Umbilical cord (tissue), 1 donor: ENCODE measurements at regions not wholly inside any gene's neighbourhood (a gene's known extent, or its start where the extent isn't known, plus 50 kb on each side); places are given as distances from the start of the nearest gene placed in this dataset.
A peak's percentile ranks its signal among the peaks of the same experiment; 100 is the strongest.
"Not testable (repeated sequence)": the region's sequence is repeated elsewhere in the genome, so short reads cannot be mapped to it uniquely, and the experiment has no call there.

ENCODE experiments used
- DNase-seq: peaks from one replicate; pipeline ENCODE4 v3.0.0-alpha.2; 2015; ENCODE audit warnings: low spot score

DNA sequence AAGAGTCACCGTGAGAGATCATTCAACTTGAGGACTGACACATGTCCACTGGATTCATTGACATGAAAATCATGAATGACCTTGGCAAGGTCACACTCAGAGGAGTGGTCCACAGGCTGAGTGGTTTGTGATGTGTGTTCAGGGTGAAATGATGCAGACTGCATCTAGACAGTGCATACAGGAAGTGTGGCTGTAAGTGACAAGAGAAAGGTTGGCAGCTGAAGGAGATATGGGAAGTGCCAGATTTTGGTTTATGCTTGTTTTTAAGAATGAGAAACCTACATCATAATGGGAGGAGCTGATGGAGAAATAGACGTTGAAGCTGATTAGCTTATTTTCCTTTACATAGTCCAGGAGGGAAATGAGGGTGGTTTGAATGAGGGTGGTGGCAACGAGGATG lies 64.8 kb upstream of the VIPR2 start:
- no peak for DNase-seq

GRCh38 chr7:159207951-159208350 lies 63.3 kb upstream of the VIPR2 start:
- DNase-seq: no peak

DNA sequence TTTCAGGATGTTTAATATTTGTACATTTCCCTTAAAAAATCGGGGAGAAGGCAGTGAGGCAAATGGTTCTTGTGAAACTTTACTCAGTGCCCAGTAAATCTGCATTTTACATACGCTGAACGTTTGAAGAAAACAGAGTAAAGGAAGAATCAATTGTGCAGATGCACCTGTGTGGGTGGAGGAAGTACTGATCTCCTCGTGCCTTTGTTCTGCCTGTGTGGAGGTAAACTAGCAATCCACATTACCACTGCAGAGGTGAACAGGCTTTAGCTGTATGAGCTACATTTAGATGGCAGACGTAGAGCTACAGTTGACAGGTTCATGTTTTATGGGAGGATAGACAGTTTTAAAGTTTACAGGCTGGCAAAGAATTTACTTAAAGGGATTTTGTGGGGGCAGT lies 62.7 kb upstream of the VIPR2 start:
- peak; percentile 41 for DNase-seq

DNA sequence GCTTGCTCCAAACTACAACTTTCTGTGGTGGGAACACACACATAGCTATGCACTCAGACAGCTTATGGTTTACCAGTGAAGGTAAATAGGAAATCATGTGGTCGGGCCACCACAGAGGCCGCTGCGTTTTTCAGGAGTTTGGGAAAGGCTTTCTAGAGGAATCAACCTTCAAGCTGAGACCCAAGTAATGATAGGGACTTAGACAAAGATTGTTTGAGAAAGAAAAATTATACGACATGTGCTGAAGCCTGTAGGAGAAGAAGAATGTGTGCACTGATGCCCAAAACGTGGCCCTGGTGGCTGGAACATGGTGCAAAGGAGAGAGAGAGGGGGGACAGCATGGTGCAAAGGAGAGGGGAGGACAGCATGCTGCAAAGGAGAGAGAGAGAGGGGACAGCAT lies 61.2 kb upstream of the VIPR2 start:
- no peak for DNase-seq

DNA sequence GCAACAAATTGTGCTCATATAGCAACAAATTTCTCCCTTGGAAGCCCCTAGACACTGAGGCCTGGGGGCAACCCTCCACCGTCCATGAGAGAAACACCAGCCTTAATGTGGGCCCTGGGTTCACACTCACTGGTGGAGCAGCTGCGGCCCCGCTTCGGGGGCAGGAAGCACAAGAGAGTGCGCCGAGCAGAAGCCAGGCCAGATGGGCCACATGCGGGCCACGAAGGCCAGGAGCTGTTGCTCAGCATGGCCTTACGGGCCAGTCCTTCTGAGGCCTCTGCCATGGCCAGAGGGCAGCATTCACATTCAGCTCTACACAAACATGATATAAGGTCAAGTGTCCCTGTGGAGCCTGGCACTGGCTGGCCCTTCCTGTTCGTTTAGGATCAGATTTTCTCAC lies 60.0 kb upstream of the VIPR2 start:
- DNase-seq: no peak

- not testable (repeated sequence) for DNase-seq
Measured at GRCh38 chr7:159203253-159203652, 58.6 kb upstream of the VIPR2 start.

DNA sequence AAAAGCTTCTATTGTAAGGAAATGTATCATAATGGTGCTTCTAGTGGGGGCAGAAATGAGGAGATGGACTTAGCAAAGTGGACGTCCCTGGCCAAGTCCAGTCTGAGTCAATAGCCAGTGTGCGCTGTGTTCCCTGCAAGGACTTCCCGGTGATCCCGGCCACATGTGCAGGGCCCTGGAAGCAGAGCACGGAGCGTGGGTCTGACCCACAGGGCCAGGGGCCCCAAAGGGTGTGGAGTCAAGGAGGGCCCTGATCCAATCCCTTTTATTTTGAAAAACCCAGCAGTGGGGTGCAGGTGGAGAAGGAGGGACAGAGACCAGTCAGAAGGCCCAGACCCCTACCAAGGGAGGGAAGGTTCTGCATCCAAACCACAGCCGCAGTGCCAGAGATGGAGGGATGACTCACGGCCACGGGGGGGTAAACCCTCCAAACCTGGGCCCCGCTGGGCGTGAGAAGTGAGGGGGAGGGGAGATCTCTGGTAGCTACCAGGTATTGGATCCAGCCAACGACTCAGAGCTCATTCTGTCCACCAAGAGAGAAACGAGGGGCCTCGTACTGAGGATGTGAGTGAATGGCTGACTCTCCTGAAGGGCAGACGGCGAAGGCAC lies 57.2 kb upstream of the VIPR2 start:
- DNase-seq: no peak

DNA sequence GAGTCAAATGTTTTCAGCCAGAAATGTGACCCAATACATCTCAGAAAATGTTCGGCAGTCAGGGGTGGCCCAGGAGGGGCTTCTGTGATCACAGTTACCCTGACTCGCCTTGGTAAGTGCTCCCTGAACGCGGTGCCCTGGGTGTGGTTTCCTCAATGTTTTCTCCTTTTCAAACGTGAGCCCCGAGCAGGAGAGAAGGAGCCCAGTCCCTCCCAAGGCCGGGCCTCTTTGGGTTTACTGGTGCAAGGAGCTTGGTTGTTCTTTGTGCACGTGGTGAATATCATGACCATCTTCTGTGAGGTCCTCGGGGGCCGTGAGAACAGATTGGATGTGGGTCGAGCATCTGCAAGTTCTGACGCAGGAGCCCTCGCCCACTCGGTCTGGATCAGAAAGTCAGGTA lies 55.8 kb upstream of the VIPR2 start:
- DNase-seq: no peak

GRCh38 chr7:159198016-159198724 lies 53.5 kb upstream of the VIPR2 start:
- DNase-seq: no peak

- peak; percentile 44 for DNase-seq
Measured at GRCh38 chr7:159197066-159197975, 52.7 kb upstream of the VIPR2 start.

- DNase-seq: no peak
Measured at GRCh38 chr7:159196584-159196983, 51.9 kb upstream of the VIPR2 start.

DNA sequence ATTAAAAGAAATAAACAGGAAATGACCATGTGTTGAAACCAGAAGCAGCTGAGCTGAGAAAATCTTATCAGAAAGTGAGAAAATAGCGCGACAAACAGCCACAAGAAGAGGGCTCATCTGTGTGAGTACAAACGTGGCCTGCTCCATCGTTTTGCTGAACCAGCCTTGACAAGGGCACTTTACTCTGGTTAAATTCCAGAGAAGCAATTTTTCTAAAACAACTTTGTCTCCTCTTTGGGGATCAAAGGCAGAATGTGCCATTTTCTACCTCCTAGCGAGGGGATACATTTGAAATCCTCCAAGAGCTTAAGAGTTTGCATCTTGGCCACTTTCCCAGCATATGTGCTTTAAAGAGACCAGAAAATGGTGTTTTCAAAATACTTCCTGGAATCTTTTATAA lies 51.3 kb upstream of the VIPR2 start:
- DNase-seq: peak; percentile 77
